Tibial nerve (tissue), 4 donors: ENCODE measurements at regions not wholly inside any gene's neighbourhood (a gene's known extent, or its start where the extent isn't known, plus 50 kb on each side); places are given as distances from the start of the nearest gene placed in this dataset.

ENCODE experiments used
- CTCF ChIP-seq, 5 experiments: fragments of 200-600 bp in 3 of 5; fragments of 450-650 bp in 2 of 5; sonication (generic) in 3 of 5; IDR thresholded peaks; one replicate each; pipeline ENCODE4 v1.5.1; 2016 to 2019; ENCODE audit warnings: antibody characterized with exemption in 5 of 5, mild to moderate bottlenecking in 3 of 5, moderate library complexity in 2 of 5
- EP300 ChIP-seq, 2 donors: sonication (generic); formaldehyde crosslinking; IDR thresholded peaks; one replicate each; pipeline ENCODE4 v1.6.1; 2017; ENCODE audit warnings: antibody characterized with exemption in 2 of 2, mild to moderate bottlenecking in 1 of 2
- POLR2A ChIP-seq, 2 donors: fragments of 450-650 bp; IDR thresholded peaks; one replicate each; pipeline ENCODE4 v1.6.1; 2017; ENCODE audit warnings: antibody characterized with exemption in 2 of 2, mild to moderate bottlenecking in 2 of 2, moderate library complexity in 2 of 2

GRCh38 chr3:40763807-40764206 is 239.0 kb downstream of the ZNF621 start:
- TF ChIP-seq CTCF (IDR thresholded peaks at IDR 0.05) (no peak), POLR2A (IDR thresholded peaks at IDR 0.05) (no peak), EP300 (IDR thresholded peaks at IDR 0.05) (no peak)
